ENCODE measurements at regions not wholly inside any gene's neighbourhood (a gene's known extent, or its start where the extent isn't known, plus 50 kb on each side); places are given as distances from the start of the nearest gene placed in this dataset.

- no peaks in the 10 kb centered on the region for H3K27me3 ChIP-seq
- no peaks in the 10 kb centered on the region for H3K9me3 ChIP-seq
- H3K4me1 ChIP-seq: no peaks in the 10 kb centered on the region
- intact Hi-C loops (cut with DNase I): no loop called here
- no peaks in the 10 kb centered on the region for H3K36me3 ChIP-seq
- no peak for DNase-seq
- no peak for TF ChIP-seq CTCF (IDR thresholded peaks at IDR 0.05)
- no peak overlapping the region for H3K9ac ChIP-seq (ENCODE audit: low read depth in 2 of 2, low read length in 2 of 2)
- H3K4me3 ChIP-seq: no peak overlapping the region
- no peak overlapping the region for H3K27ac ChIP-seq
Measured at GRCh38 chr12:39065455-39065854, 160.1 kb upstream of the CPNE8 start.

GRCh38 chr12:39064708-39065107 is 159.3 kb upstream of the CPNE8 start:
- Histone ChIP-seq H3K4me3 (no peak overlapping the region), H3K27ac (no peak overlapping the region), H3K36me3 (no peaks in the 10 kb centered on the region), H3K9me3 (no peaks in the 10 kb centered on the region), H3K9ac (ENCODE audit: low read depth in 2 of 2, low read length in 2 of 2) (no peak overlapping the region), H3K27me3 (no peaks in the 10 kb centered on the region), H3K4me1 (no peaks in the 10 kb centered on the region)
- DNase-seq: no peak
- TF ChIP-seq CTCF (IDR thresholded peaks at IDR 0.05): no peak
- intact Hi-C loops (cut with DNase I): no loop called here

- DNase-seq: no peak
- H3K9ac ChIP-seq (ENCODE audit: low read depth in 2 of 2, low read length in 2 of 2): no peak overlapping the region
- H3K9me3 ChIP-seq: no peaks in the 10 kb centered on the region
- TF ChIP-seq CTCF (IDR thresholded peaks at IDR 0.05): no peak
- no peaks in the 10 kb centered on the region for H3K27me3 ChIP-seq
- no peaks in the 10 kb centered on the region for H3K4me1 ChIP-seq
- no peak overlapping the region for H3K4me3 ChIP-seq
- H3K36me3 ChIP-seq: no peaks in the 10 kb centered on the region
- H3K27ac ChIP-seq: no peak overlapping the region
- intact Hi-C loops (cut with DNase I): no loop called here
Measured at GRCh38 chr12:39062266-39062996, 157.0 kb upstream of the CPNE8 start.

GRCh38 chr12:39061576-39061975 is 156.2 kb upstream of the CPNE8 start:
- Histone ChIP-seq H3K36me3 (no peaks in the 10 kb centered on the region), H3K9me3 (no peaks in the 10 kb centered on the region), H3K27ac (no peak overlapping the region), H3K4me3 (no peak overlapping the region), H3K4me1 (no peaks in the 10 kb centered on the region), H3K9ac (ENCODE audit: low read depth in 2 of 2, low read length in 2 of 2) (no peak overlapping the region), H3K27me3 (no peaks in the 10 kb centered on the region)
- no peak for TF ChIP-seq CTCF (IDR thresholded peaks at IDR 0.05)
- DNase-seq: no peak
- intact Hi-C loops (cut with DNase I): no loop called here

GRCh38 chr12:39048395-39048794 is 143.0 kb upstream of the CPNE8 start:
- no peaks in the 10 kb centered on the region for H3K9me3 ChIP-seq
- no peak overlapping the region for H3K27ac ChIP-seq
- DNase-seq: no peak
- intact Hi-C loops (cut with DNase I): no loop called here
- H3K27me3 ChIP-seq: no peaks in the 10 kb centered on the region
- no peak overlapping the region for H3K9ac ChIP-seq (ENCODE audit: low read depth in 2 of 2, low read length in 2 of 2)
- H3K4me1 ChIP-seq: no peaks in the 10 kb centered on the region
- no peak for TF ChIP-seq CTCF (IDR thresholded peaks at IDR 0.05)
- H3K36me3 ChIP-seq: no peaks in the 10 kb centered on the region
- no peak overlapping the region for H3K4me3 ChIP-seq

Measured in colonic mucosa (tissue), 4 donors.